Pancreas (tissue), 10 donors: ENCODE measurements at regions not wholly inside any gene's neighbourhood (a gene's known extent, or its start where the extent isn't known, plus 50 kb on each side); places are given as distances from the start of the nearest gene placed in this dataset.

Source experiments
- ATAC-seq, 4 donors: fragments of 200-7000 bp; cut with Tn5 transposase; one replicate each; pipeline versions ENCODE4 v1.8.0 to v1.9.1; 2020; ENCODE audit warnings: mild to moderate bottlenecking in 4 of 4, moderate library complexity in 4 of 4
- DNase-seq, 6 donors: peaks; one replicate each; pipeline ENCODE4 v3.0.0-alpha.2; 2020
- FAIRE-seq: peaks from 2 replicates; lab custom pipeline; 2012; peaks lifted over from hg19 to GRCh38; lab: Jason Lieb, UNC
- H3K27ac ChIP-seq, 4 donors: fragments of 200-600 bp; sonication (generic); 1 replicate in 3 of 4; 2 replicates in 1 of 4; pipeline versions ENCODE4 v1.5.0 to v1.8.0; 2020
- H3K27me3 ChIP-seq, 4 donors: fragments of 200-600 bp; one replicate each; pipeline ENCODE4 v1.8.0; 2021
- H3K36me3 ChIP-seq, 3 donors: fragments of 200-600 bp; sonication (generic) in 1 of 3; one replicate each; pipeline versions ENCODE4 v1.5.0 to v1.8.0; 2020 to 2021
- H3K4me1 ChIP-seq, 3 donors: fragments of 200-600 bp; one replicate each; pipeline ENCODE4 v1.8.0; 2021
- H3K4me3 ChIP-seq, 4 donors: fragments of 200-600 bp; sonication (generic) in 2 of 4; one replicate each; pipeline versions ENCODE4 v1.5.0 to v1.8.0; 2020 to 2021
- H3K9me3 ChIP-seq, 4 donors: fragments of 200-600 bp; one replicate each; pipeline ENCODE4 v1.8.0; 2021
- WGBS, 2 donors: extraction: QIAGEN DNeasy Blood & Tissue Kit; methylation state at CpG; one replicate each; pipeline ENCODE4 v1.1.7; 2013; 5-methylcytosine and 5-hydroxymethylcytosine counted together
- intact Hi-C, 3 donors: fragments of 100-400 bp; cut with DNase I; formaldehyde crosslinking; loops; one replicate each; pipeline versions ENCODE4 v1.11.1 to v1.14.2; 2022
- TF ChIP-seq, protein P1 (sequence below), 4 donors: fragments of 200-600 bp; sonication (generic) in 3 of 4; IDR thresholded peaks; one replicate each; pipeline versions ENCODE4 v1.5.0 to v1.8.0; 2021; ENCODE audit warnings: antibody characterized with exemption in 4 of 4
- donor health status: healthy with polysubstance abuse.
- donor health status: DM: no; HTN: no; CAD: no; lungs with moderate emphysema.
- donor health status: DM: no; HTN: no; CAD: no.
- donor health status: control.
- donor health status: control.
- donor health status: Bipolar disorder and iron deficiency.
- donor health status: DM: yes; HTN: yes; CAD: no.
- donor health status: DM: no; HTN: no; CAD: no.
- donor health status: DM: no; HTN: no; CAD: no.
- donor health status: DM: yes; HTN: yes; CAD: no.

DNA sequence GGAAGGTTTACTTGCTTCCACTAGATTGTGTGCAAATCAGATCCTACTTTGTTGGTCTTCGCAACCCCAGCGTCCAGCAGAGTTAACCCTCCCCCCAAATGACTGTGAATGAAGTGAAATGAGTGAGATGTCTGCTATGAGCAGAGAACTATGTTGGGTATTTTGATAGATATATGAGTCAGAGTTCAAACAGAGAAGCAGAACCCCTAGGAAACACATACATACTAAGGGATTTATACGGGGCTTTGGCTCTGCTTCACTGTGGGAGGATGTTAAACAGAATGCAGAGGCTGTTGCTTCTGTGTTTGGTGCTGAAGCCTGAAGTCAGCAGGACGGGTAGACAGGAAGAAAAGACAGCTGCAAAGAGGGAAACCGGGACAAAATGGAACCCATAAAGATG, 197.0 kb downstream of the MZT1 start:
- Histone ChIP-seq H3K9me3 (no peaks in the 10 kb centered on the region), H3K4me3 (no peak overlapping the region), H3K36me3 (no peaks in the 10 kb centered on the region), H3K4me1 (no peaks in the 10 kb centered on the region), H3K27me3 (no peaks in the 10 kb centered on the region), H3K27ac (no peak overlapping the region)
- intact Hi-C loops: no loop called here
- ATAC-seq: no peak
- 64 to 68% methylated on average over 5 of the region's 5 CpGs for WGBS, 2 donors
- DNase-seq: no peak
- FAIRE-seq: no peak
- TF ChIP-seq, protein P1, sequence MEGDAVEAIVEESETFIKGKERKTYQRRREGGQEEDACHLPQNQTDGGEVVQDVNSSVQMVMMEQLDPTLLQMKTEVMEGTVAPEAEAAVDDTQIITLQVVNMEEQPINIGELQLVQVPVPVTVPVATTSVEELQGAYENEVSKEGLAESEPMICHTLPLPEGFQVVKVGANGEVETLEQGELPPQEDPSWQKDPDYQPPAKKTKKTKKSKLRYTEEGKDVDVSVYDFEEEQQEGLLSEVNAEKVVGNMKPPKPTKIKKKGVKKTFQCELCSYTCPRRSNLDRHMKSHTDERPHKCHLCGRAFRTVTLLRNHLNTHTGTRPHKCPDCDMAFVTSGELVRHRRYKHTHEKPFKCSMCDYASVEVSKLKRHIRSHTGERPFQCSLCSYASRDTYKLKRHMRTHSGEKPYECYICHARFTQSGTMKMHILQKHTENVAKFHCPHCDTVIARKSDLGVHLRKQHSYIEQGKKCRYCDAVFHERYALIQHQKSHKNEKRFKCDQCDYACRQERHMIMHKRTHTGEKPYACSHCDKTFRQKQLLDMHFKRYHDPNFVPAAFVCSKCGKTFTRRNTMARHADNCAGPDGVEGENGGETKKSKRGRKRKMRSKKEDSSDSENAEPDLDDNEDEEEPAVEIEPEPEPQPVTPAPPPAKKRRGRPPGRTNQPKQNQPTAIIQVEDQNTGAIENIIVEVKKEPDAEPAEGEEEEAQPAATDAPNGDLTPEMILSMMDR (IDR thresholded peaks at IDR 0.05): no peak

DNA sequence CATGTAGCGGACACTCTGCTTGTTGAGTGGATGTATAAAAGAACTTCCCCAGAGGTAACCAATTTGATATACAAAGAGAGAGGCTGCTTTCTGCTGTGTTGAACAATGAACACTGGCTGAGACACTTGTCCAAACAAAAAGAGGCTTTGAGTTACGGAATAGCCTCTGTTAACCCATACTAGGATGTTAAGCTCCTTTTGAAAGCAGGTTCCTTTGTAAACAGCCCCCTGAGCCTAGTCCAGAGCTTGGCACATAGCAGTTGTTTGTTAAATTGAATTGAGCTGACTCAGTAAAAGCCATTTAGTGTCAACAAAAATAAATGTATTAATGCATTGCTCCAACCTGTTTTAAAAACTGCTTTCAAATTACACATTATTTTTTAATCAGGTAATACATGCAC, 200.1 kb downstream of the MZT1 start:
- Histone ChIP-seq H3K36me3 (no peaks in the 10 kb centered on the region), H3K9me3 (no peaks in the 10 kb centered on the region), H3K27me3 (no peaks in the 10 kb centered on the region), H3K4me1 (no peaks in the 10 kb centered on the region), H3K4me3 (no peak overlapping the region), H3K27ac (no peak overlapping the region)
- intact Hi-C loops: no loop called here
- ATAC-seq: no peak
- 86 to 87% methylated on average over 2 of the region's 2 CpGs for WGBS, 2 donors
- DNase-seq: no peak
- FAIRE-seq: no peak
- TF ChIP-seq, protein P1 (IDR thresholded peaks at IDR 0.05): no peak

DNA sequence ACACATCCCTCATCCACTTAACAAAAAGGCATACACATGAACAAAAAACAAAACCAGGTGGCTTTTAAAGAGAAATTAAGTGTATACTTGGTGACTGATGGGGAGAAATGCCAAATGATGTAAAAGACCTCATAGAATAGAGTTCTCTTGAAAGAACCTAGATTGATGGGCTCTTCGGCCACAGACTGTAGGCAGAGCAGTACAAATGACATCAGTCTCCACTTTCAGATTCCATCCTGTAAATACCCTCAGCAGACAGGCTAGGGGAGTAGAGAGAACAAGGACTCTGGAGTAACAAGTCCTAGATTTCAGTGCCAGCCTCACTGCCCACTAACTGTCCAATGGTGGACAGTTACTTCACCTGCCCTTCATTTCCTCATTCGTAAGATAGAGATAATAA, 203.8 kb downstream of the MZT1 start:
- no peak overlapping the region for H3K4me3 ChIP-seq
- FAIRE-seq (no peak), DNase-seq (no peak), ATAC-seq (no peak)
- no peaks in the 10 kb centered on the region for H3K9me3 ChIP-seq
- H3K36me3 ChIP-seq: no peaks in the 10 kb centered on the region
- no peak overlapping the region for H3K27ac ChIP-seq
- TF ChIP-seq, protein P1 (IDR thresholded peaks at IDR 0.05): no peak
- WGBS, 2 donors: 88 to 96% methylated on average over 2 of the region's 2 CpGs
- intact Hi-C loops: no loop called here
- peaks cover 0 to 6% (median 0%) of the 10 kb centered on the region in 3 donors for H3K4me1 ChIP-seq
- no peaks in the 10 kb centered on the region for H3K27me3 ChIP-seq

DNA sequence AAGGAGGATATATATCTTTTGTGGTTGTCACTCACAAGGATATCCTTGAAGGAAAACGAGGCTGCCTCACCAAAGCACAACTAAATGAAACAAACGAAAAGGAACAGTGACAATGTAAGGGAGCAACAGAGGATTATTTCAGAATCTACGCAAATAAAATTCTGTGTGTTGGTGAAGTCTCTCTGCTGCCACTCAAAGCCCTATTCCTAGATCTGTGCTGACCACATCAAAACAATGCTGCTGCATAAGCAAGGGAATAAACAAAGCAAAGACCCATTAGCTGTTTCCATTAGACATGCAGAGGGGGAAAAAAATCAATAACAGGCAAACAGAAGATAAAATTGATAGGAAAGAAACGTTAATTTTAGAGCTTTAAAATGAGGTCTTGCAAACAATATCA, 204.4 kb downstream of the MZT1 start:
- Histone ChIP-seq H3K4me3 (no peak overlapping the region), H3K4me1 (peaks cover 0 to 6% (median under 1%) of the 10 kb centered on the region in 3 donors), H3K36me3 (no peaks in the 10 kb centered on the region), H3K27me3 (no peaks in the 10 kb centered on the region), H3K27ac (no peak overlapping the region), H3K9me3 (no peaks in the 10 kb centered on the region)
- TF ChIP-seq, protein P1 (IDR thresholded peaks at IDR 0.05): no peak
- WGBS, 2 donors: 46 to 50% methylated on average over 4 of the region's 4 CpGs
- ATAC-seq: no peak
- FAIRE-seq: no peak
- intact Hi-C loops: no loop called here
- no peak for DNase-seq

DNA sequence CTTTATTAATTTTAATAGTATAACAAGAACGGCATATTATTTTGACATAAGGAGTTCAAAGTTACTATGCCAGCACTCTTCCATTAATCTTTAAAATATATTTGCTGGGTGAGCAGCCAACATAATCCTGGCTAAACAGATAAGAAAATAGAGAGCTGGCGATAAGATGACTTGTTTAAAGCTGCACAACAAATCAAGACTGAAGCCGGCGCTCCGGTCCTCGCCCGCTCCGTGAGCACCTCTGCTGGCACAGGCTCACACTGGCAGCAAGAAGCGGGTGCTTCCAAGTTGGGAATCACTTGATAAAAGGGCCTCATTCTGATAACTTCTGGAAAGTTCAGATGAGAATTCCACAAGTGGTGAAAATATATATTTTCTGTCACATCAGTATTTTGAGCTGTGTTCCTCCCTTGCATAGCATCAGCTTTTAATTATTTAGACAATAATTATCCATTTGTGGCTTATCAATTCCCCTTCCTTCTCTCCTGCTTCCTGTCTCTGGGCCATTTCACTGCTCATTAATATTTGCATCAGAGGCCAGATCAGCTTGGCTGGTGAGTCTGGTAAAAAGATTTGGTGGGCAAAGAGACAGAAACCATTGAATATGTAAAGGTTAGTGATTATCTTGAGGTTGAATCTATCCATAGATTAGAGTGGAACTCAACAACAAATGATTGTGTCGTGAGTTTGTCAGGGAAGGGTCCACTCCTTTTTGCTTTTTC, 205.3 kb downstream of the MZT1 start:
- ATAC-seq (peak in 2 of 4 donors; percentile 64 to 71), DNase-seq (peak in 3 of 6 donors; percentile 27 to 62 (median 34)), FAIRE-seq (no peak)
- Histone ChIP-seq H3K4me3 (no peak overlapping the region), H3K27ac (no peak overlapping the region), H3K4me1 (peaks cover 0 to 7% (median 6%) of the 10 kb centered on the region in 3 donors), H3K36me3 (no peaks in the 10 kb centered on the region), H3K27me3 (no peaks in the 10 kb centered on the region), H3K9me3 (no peaks in the 10 kb centered on the region)
- TF ChIP-seq, protein P1 (IDR thresholded peaks at IDR 0.05): no peak
- intact Hi-C loops: no loop called here
- WGBS, 2 donors: 17 to 20% methylated on average over 10 of the region's 10 CpGs
